Globus pallidus (tissue), 1 donor: ENCODE measurements at regions not wholly inside any gene's neighbourhood (a gene's known extent, or its start where the extent isn't known, plus 50 kb on each side); places are given as distances from the start of the nearest gene placed in this dataset.
A peak's percentile ranks its signal among the peaks of the same experiment; 100 is the strongest.

ENCODE experiments used
- DNase-seq: peaks from one replicate; pipeline ENCODE4 v3.0.0-alpha.2; 2015; ENCODE audit warnings: low spot score

- DNase-seq, result no peak
Observed at GRCh38 chr7:35386816-35387706, 133.2 kb upstream of the TBX20 start.

DNA sequence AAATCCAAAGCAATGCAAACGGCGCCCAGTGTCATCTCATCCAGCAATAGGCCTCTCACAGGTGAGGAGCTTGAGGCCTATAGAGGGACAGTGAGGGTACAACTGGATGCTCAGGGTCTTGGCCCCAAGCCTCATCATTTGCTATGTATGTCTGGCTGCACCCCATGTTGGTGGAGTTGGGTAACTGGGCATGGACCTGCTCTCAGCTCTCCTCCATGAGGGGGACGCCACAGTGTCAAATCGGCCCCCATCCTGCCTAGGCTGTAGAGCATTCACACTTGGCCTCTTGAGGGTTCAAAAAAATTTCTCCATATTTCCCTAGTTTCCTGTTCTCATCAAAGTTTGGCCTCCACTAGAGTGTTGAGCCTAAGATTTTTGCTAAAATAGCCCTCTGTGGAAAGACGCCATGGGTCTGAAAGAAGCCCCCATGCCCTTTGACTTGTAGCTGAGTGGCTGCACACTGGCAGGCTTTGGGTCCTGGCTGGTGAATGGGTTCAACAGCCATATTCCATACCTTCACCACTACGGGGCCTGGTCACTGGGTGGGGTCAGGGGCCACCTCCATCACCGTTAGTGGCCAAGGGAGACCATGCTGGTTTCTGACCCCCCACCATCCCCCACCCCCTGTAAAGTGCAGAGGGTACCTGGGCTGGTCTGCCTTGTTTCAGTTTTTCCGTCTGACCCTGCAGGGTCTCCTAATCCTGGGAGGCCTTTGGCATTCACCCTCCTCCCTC, 132.3 kb upstream of the TBX20 start:
- DNase-seq, result no peak

GRCh38 chr7:35384761-35385700, 131.1 kb upstream of the TBX20 start:
- DNase-seq, result no peak

DNA sequence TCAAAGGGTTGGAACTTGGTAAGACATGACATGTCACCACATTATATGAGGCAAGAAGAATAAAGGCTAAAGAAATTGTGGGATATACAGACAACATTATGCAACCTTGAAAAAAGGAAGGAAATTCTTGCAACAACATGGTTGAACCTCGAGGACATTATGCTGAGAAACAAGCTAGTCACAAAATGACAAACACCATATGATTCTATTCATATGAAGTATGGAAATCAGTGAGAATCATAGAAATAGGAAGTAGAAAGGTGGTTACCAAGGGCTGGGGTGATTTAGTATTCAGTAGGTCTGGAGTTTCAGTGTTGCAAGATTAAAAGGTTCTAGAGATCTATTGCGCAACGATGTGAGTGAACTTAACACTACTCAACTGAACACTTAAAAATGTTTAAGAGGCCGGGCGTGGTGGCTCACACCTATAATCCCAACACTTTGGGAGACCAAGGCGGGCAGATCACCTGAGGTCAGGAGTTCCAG, 126.9 kb upstream of the TBX20 start:
- DNase-seq, result peak; percentile 14

DNA sequence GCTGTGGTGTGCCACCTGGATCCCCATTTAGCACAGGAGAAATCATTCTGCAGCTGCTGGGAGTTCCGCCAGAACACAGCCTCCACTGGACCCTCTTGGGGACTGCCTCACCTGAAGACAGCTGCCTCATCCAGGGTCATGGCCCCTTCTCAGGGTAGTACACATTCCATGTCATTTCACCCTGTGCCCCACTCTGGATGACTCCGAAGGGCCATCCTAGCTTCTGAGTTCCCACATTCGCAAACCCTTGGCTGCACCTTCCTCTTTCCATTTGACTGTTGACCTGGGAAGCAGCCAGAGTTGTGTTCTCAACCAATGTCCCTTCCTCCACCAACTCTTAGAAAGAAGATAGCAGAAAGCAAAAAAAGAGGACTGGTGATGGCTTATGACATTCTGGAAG, 125.6 kb upstream of the TBX20 start:
- peak; percentile 28 for DNase-seq

DNA sequence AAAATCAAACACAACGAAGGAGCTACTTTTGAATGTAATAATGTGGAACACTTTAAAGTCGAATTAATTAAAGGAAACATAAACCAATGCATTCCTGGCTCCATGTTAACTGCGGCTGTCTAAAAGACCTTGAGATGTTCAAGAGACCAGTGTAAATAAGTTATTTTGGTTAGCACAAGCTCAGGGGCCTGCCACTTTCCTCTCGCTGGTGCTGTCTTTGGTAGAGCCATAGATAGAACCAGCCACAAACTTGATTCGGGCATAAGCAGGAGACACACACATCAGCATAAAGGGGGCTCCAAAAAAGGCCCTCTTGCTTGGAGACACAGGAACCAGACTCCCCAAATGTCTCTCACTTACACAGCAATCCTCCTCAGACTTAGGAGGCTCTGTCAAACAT, 121.6 kb upstream of the TBX20 start:
- DNase-seq, result no peak

DNA sequence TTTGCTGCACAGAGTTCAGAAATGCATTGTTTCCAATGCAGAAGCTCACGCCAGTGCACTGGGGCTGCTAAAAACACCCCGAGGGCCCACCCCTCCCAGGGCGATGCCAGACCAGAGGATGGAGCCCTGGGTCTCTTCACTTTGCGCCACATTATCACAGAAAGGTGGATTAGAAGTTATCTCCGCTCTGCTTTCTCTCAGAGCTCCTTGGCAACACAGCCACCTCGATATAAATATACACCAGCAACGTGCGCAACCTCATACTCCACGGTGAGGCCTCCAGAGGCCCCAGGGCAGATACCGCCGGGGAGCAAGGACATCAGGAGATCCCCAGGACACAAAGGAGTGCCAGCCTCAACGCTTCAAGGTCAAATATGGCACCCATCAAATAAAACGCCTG, 121.0 kb upstream of the TBX20 start:
- no peak for DNase-seq

DNA sequence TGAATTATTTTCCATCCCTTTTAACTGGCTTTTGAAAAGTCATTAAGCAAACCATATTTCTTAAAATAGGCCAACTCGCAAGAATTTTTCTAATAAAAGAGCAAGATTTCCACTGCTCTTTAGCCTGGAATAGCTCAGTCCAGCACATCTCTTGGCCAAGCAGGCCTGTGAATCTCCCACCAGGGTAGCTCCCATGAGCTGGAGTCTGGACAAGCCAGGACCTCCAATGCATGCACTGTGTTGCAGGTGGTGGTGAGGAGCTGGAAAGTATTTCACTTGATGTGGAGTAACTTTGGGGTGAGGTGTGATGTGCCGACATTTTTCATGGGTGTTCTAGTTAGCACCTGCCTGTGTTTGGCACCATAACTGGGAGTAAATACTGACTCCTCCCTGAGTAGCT, 117.3 kb upstream of the TBX20 start:
- no peak for DNase-seq

- no peak for DNase-seq
Observed at GRCh38 chr7:35370687-35371086, 116.8 kb upstream of the TBX20 start.

GRCh38 chr7:35366167-35367155, 112.6 kb upstream of the TBX20 start:
- DNase-seq, result no peak

DNA sequence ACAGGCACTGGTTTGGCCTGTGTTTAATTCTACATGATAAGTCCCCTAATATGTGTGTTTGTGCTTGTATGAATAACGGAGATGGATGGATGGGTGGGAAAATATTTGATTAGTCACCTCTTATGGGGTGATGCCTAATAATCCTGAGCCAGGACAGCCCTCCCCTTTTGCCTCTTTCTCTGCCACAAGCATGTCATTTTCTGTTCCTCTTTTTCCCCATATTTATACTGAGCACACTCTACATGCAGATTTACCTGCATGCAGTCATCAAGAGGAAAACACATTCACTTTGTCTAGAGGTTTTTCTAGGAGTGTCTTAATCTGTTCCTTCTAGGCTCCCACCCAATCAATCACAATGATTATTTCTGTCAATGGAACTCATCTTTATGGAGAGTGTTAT, 111.6 kb upstream of the TBX20 start:
- no peak for DNase-seq

DNA sequence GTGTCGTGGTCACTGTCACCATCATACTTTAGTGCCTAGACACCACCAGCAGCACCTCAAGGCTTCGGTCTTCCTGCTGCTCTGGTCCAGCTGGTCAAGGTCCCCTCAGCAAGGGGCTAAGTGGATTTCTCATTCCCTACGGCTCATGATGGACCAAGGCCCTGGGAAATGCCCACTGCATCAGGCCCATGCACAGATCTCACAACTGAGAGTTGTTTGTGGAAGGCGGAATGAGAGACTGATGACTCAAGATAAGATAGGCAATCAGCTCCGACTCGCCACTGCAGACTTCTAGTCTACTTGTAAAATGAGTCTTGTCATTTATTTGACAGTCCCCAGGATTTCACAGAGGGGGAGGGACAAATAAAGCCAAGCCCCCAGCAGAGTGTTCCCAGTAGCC, 108.4 kb upstream of the TBX20 start:
- DNase-seq, result no peak

DNA sequence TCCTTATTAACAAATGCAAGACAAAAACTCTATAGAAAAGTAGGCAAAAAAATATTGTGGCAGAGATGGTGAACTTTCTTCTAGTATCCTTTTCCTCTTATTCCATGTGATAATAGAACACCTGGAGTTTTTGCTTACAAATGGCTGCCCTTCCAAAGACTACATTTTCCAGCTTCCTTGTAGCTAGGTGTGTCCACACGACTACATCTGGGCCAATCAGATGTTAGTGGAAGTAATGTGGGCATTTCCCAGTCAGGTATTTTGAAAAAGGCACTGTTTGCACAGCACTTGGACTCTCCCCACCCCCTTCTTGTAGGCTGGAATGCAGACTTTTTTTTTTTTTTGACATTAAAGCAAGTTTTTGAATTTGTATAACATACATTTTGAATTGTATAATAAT, 105.5 kb upstream of the TBX20 start:
- no peak for DNase-seq

DNA sequence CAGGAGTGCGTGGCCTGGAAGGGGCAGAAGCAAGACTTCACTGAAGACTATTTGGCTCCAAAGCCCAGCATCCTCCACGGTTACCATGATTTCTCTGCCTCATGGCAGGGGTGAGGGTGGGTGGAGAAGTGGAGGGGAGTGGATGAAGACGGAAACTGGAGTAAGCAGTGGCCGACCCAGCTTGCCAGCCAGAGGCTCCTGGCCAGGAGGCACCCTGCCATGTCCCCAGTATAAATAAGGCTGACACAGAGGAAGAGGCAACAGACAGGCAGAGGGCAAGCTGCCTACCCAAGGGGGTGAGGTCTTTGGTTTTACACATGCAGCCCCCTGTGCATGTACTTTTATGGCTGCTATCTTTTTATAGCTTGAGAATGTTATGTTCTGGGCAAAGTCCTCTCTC, 102.6 kb upstream of the TBX20 start:
- DNase-seq, result no peak

GRCh38 chr7:35355911-35356310, 102.0 kb upstream of the TBX20 start:
- DNase-seq, result no peak

DNA sequence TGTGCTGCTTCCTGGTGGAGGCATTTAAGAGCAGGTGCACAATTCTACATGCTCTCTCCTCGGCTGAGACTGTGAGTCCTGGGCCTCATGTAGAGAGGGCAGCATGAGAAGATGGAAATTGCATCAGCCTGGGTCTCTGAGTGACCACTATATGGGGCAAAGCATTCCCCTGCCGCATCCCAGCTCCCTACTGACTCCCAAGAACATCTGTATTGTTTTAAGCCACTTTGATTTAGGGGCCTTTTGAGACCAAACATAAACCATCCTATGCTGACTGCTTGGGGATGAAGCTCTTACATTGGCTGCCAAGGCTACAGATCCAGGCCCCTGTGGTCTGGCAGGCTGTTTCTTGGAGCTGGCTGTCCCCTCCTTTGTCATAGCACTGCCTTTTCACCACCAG, 101.3 kb upstream of the TBX20 start:
- DNase-seq, result no peak

GRCh38 chr7:35353481-35353880, 99.6 kb upstream of the TBX20 start:
- DNase-seq, result no peak

DNA sequence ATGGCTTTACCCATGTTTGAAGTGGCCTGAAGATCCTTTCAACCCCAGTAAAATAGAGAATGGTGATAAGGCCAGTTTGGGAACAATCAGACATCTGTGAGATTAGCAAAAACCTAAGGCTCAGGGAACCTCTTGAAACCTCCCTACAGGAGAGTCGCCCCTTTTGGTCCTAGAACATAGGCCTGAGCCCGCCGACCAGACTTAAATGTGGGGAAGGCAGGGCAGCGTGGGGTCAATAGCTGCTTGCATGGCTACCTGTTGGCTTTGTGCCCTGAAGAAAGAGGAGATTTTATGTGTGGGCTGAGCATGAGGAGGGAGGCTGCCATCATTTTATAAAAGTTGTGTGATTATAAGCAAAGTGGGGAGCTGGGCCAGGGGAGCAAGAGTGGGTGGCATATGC, 97.6 kb upstream of the TBX20 start:
- no peak for DNase-seq

GRCh38 chr7:35348611-35349400, 94.9 kb upstream of the TBX20 start:
- no peak for DNase-seq

DNA sequence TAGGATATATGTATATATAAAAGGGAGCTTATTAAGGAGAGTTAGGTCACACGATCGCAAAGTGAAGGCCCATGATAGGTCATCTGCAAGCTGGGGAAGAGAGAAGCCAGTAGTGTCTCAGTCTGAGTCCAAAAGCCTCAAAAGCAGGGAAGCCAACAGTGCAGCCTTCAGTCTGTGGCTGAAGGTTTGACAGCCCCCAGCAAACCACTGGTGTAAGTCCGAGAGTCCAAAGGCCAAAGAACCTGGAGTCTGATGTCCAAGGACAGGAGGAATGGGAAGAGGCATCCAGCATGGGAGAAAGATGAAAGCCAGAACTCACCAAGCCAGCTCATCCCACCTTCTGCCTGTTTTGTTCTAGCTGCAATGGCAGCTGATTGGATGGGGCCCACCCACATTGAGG, 88.9 kb upstream of the TBX20 start:
- DNase-seq, result no peak
